MM.1S (cell line): ENCODE measurements at regions not wholly inside any gene's neighbourhood (a gene's known extent, or its start where the extent isn't known, plus 50 kb on each side); places are given as distances from the start of the nearest gene placed in this dataset.

ENCODE experiments used
- DNase-seq: peaks from one replicate; pipeline ENCODE4 v3.0.0-alpha.2; 2015
- H2AFZ ChIP-seq: fragments of 300-600 bp; sonication (generic); 2 replicates; pipeline ENCODE4 v1.6.0; 2016; ENCODE audit warnings: antibody characterized with exemption, low read length
- H3F3A ChIP-seq: fragments of 300-600 bp; sonication (generic); 2 replicates; pipeline ENCODE4 v1.6.1; 2016; ENCODE audit warnings: mild to moderate bottlenecking, antibody characterized with exemption, low read length, moderate library complexity, mixed read lengths; ENCODE audit not compliant: insufficient read depth
- H3K27ac ChIP-seq: fragments of 300-600 bp; sonication (generic); 2 replicates; pipeline ENCODE4 v1.5.1; 2016; ENCODE audit warnings: mild to moderate bottlenecking, low read length
- H3K27me3 ChIP-seq: fragments of 300-600 bp; sonication (generic); replicated peaks from 2 replicates; pipeline ENCODE4 v1.6.0; 2016; ENCODE audit warnings: low read length; ENCODE audit not compliant: insufficient read depth
- H3K36me3 ChIP-seq: fragments of 300-600 bp; sonication (generic); replicated peaks from 2 replicates; pipeline ENCODE4 v1.6.1; 2016; ENCODE audit warnings: mild to moderate bottlenecking, low read length, mixed read lengths; ENCODE audit not compliant: insufficient read depth
- H3K4me1 ChIP-seq: fragments of 300-600 bp; sonication (generic); 2 replicates; pipeline ENCODE4 v1.6.1; 2016; ENCODE audit warnings: low read length, mixed read lengths
- H3K4me2 ChIP-seq: fragments of 300-600 bp; sonication (generic); 2 replicates; pipeline ENCODE4 v1.6.0; 2016; ENCODE audit warnings: low read depth, low read length
- H3K4me3 ChIP-seq: fragments of 300-600 bp; sonication (generic); 2 replicates; pipeline ENCODE4 v1.5.1; 2016; ENCODE audit warnings: low read length, mixed read lengths
- H3K79me2 ChIP-seq: fragments of 300-600 bp; sonication (generic); 2 replicates; pipeline ENCODE4 v1.6.1; 2016; ENCODE audit warnings: mixed run types, low read length, mixed read lengths
- H3K9ac ChIP-seq: fragments of 300-600 bp; sonication (generic); 2 replicates; pipeline ENCODE4 v1.6.1; 2016; ENCODE audit warnings: low read length, mixed read lengths
- H3K9me2 ChIP-seq: fragments of 300-600 bp; sonication (generic); replicated peaks from 2 replicates; pipeline ENCODE4 v1.6.1; 2016; ENCODE audit warnings: mild to moderate bottlenecking, low read length, mixed read lengths; ENCODE audit not compliant: insufficient read depth
- H3K9me3 ChIP-seq: fragments of 300-600 bp; sonication (generic); replicated peaks from 2 replicates; pipeline ENCODE4 v1.6.1; 2016; ENCODE audit warnings: mild to moderate bottlenecking, low read length, mixed read lengths; ENCODE audit not compliant: insufficient read depth
- H4K20me1 ChIP-seq: fragments of 300-600 bp; sonication (generic); 2 replicates; pipeline ENCODE4 v1.6.1; 2016; ENCODE audit warnings: mild to moderate bottlenecking, low read length, moderate library complexity, mixed read lengths; ENCODE audit not compliant: insufficient read depth
- CTCF ChIP-seq: fragments of 300-600 bp; sonication (generic); IDR thresholded peaks from 2 replicates; pipeline ENCODE4 v1.5.1; 2016; ENCODE audit warnings: antibody characterized with exemption, low read length, mixed read lengths
- EZH2 ChIP-seq: fragments of 300-600 bp; sonication (generic); optimal IDR thresholded peaks from 2 replicates; pipeline ENCODE3; 2017; ENCODE audit warnings: low read depth, mild to moderate bottlenecking, antibody characterized with exemption, low read length, mixed read lengths
- EZH2phosphoT487 ChIP-seq: fragments of 300-600 bp; sonication (generic); IDR thresholded peaks from 2 replicates; pipeline ENCODE4 v1.6.1; 2018; ENCODE audit warnings: antibody characterized with exemption, low read length

- Histone ChIP-seq H3K4me2 (no peak overlapping the region), H3K9ac (no peak overlapping the region), H3F3A (no peaks in the 10 kb centered on the region), H2AFZ (no peak overlapping the region), H3K9me3 (no peaks in the 10 kb centered on the region), H3K4me1 (no peaks in the 10 kb centered on the region), H3K4me3 (no peak overlapping the region), H3K79me2 (no peaks in the 10 kb centered on the region), H3K27me3 (no peaks in the 10 kb centered on the region), H3K36me3 (no peaks in the 10 kb centered on the region), H3K9me2 (no peaks in the 10 kb centered on the region), H3K27ac (no peak overlapping the region), H4K20me1 (no peaks in the 10 kb centered on the region)
- peak; percentile 20 for DNase-seq
- no peak for TF ChIP-seq CTCF
- no peak for TF ChIP-seq EZH2
- TF ChIP-seq EZH2phosphoT487: no peak
Measured at GRCh38 chr12:62016021-62016420, 244.2 kb upstream of the USP15 start.

GRCh38 chr12:62021808-62022207 lies 238.4 kb upstream of the USP15 start:
- no peak for TF ChIP-seq EZH2
- no peak for TF ChIP-seq CTCF
- TF ChIP-seq EZH2phosphoT487: no peak
- DNase-seq: no peak
- no peaks in the 10 kb centered on the region for H3K9me2 ChIP-seq
- H3K27me3 ChIP-seq: no peaks in the 10 kb centered on the region
- H3K4me2 ChIP-seq: no peak overlapping the region
- no peak overlapping the region for H3K27ac ChIP-seq
- no peak overlapping the region for H3K9ac ChIP-seq
- no peaks in the 10 kb centered on the region for H3K4me1 ChIP-seq
- no peaks in the 10 kb centered on the region for H3K36me3 ChIP-seq
- no peaks in the 10 kb centered on the region for H3F3A ChIP-seq
- no peak overlapping the region for H2AFZ ChIP-seq
- H3K4me3 ChIP-seq: no peak overlapping the region
- no peaks in the 10 kb centered on the region for H3K79me2 ChIP-seq
- H4K20me1 ChIP-seq: no peaks in the 10 kb centered on the region
- H3K9me3 ChIP-seq: no peaks in the 10 kb centered on the region

- H2AFZ ChIP-seq: no peak overlapping the region
- no peaks in the 10 kb centered on the region for H3K27me3 ChIP-seq
- no peak overlapping the region for H3K4me3 ChIP-seq
- H3K79me2 ChIP-seq: no peaks in the 10 kb centered on the region
- no peak overlapping the region for H3K9ac ChIP-seq
- TF ChIP-seq EZH2 (no peak), CTCF (no peak), EZH2phosphoT487 (no peak)
- no peaks in the 10 kb centered on the region for H3K9me3 ChIP-seq
- no peaks in the 10 kb centered on the region for H3F3A ChIP-seq
- DNase-seq: no peak
- H3K4me2 ChIP-seq: no peak overlapping the region
- no peaks in the 10 kb centered on the region for H3K9me2 ChIP-seq
- no peaks in the 10 kb centered on the region for H4K20me1 ChIP-seq
- no peaks in the 10 kb centered on the region for H3K4me1 ChIP-seq
- no peaks in the 10 kb centered on the region for H3K36me3 ChIP-seq
- no peak overlapping the region for H3K27ac ChIP-seq
Measured at GRCh38 chr12:62028536-62028935, 231.7 kb upstream of the USP15 start.
